OCI-LY7 (cell line): ENCODE measurements at regions not wholly inside any gene's neighbourhood (a gene's known extent, or its start where the extent isn't known, plus 50 kb on each side); places are given as distances from the start of the nearest gene placed in this dataset.

Experiments
- EZH2phosphoT487 ChIP-seq: fragments of 200-600 bp; sonication (generic); IDR thresholded peaks from 2 replicates; pipeline ENCODE4 v1.6.1; 2018; ENCODE audit warnings: low read depth, borderline replicate concordance, mild to moderate bottlenecking, mixed run types, antibody characterized with exemption, low read length, moderate library complexity, mixed read lengths
- TF ChIP-seq, protein P1 (sequence below): fragments of 200-600 bp; sonication (generic); conservative IDR thresholded peaks from 2 replicates; pipeline ENCODE4 v1.5.1; 2014; ENCODE audit warnings: mild to moderate bottlenecking, antibody characterized with exemption, low read length, moderate library complexity, mixed read lengths

GRCh38 chr2:122884889-122885288 lies 1129.4 kb downstream of the TSN start:
- TF ChIP-seq, protein P1, sequence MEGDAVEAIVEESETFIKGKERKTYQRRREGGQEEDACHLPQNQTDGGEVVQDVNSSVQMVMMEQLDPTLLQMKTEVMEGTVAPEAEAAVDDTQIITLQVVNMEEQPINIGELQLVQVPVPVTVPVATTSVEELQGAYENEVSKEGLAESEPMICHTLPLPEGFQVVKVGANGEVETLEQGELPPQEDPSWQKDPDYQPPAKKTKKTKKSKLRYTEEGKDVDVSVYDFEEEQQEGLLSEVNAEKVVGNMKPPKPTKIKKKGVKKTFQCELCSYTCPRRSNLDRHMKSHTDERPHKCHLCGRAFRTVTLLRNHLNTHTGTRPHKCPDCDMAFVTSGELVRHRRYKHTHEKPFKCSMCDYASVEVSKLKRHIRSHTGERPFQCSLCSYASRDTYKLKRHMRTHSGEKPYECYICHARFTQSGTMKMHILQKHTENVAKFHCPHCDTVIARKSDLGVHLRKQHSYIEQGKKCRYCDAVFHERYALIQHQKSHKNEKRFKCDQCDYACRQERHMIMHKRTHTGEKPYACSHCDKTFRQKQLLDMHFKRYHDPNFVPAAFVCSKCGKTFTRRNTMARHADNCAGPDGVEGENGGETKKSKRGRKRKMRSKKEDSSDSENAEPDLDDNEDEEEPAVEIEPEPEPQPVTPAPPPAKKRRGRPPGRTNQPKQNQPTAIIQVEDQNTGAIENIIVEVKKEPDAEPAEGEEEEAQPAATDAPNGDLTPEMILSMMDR = no peak
- TF ChIP-seq EZH2phosphoT487 = no peak
